Activated CD4-positive, alpha-beta memory T cell treated with anti-CD3 and anti-CD28 coated beads for 36 hours (primary cell): ENCODE measurements at regions not wholly inside any gene's neighbourhood (a gene's known extent, or its start where the extent isn't known, plus 50 kb on each side); places are given as distances from the start of the nearest gene placed in this dataset.
"Not testable (repeated sequence)": the region's sequence is repeated elsewhere in the genome, so short reads cannot be mapped to it uniquely, and the experiment has no call there.

Source experiments
- CTCF ChIA-PET: fragments of 350-600 bp; sonication (Branson Sonifier 250); formaldehyde crosslinking; loops from one replicate; lab custom pipeline; 2021; ENCODE audit warnings: antibody characterized with exemption, inconsistent platforms; lab: Charles Lee
- POLR2A ChIA-PET: fragments of 350-600 bp; sonication (Branson Sonifier 250); formaldehyde crosslinking; loops from one replicate; lab custom pipeline; 2021; ENCODE audit warnings: antibody characterized with exemption; lab: Charles Lee
- DNase-seq: peaks from one replicate; pipeline ENCODE4 v3.0.0-alpha.2; 2020
- H3K27ac Mint-ChIP-seq: one replicate; pipeline ENCODE4 v1.8.0; 2021; ENCODE audit warnings: mixed read lengths
- H3K27me3 Mint-ChIP-seq: one replicate; pipeline ENCODE4 v1.8.0; 2021; ENCODE audit warnings: mixed read lengths
- H3K36me3 Mint-ChIP-seq: one replicate; pipeline ENCODE4 v1.8.0; 2021; ENCODE audit warnings: mixed read lengths
- H3K4me1 Mint-ChIP-seq: one replicate; pipeline ENCODE4 v1.8.0; 2021; ENCODE audit warnings: low read depth, mixed read lengths
- H3K4me3 Mint-ChIP-seq: one replicate; pipeline ENCODE4 v1.8.0; 2021; ENCODE audit warnings: mild to moderate bottlenecking, mixed read lengths
- H3K9me3 Mint-ChIP-seq: one replicate; pipeline ENCODE4 v1.8.0; 2021; ENCODE audit warnings: mixed read lengths
- intact Hi-C: fragments of 100-400 bp; cut with micrococcal nuclease; formaldehyde crosslinking; loops from one replicate; pipeline ENCODE4 v1.15.1; 2023

DNA sequence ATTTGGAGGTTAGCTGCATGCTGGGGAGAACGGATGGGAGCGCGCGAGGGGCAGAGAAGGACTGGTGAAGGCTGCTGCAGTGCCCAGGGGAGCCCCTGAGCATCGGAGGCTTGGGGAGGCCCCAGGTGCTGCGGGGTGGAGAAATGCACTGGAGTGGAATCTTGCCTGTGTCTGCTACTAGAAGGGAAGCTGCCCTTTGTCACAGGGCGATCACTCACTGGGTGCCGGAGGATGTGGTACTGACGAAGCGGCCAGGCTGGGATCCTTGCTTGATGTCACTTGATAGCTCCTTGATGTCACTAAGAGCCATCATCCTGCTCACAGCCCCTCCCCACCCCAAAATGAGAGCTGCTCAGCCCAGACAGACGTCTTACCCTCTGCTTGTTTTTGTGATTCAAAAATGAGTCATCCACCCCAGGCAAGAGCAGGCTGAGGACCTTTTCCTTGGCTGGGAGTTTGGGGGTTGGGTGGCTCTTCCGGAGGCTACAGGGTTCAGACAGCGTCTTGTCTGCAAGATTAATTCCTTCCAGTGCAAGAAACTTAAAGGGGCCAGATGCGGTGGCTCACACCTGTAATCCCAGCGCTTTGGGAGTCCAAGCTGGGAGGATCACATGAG, 62.6 kb upstream of the PMEPA1 start:
- intact Hi-C loops = no loop called here
- DNase-seq = peak; percentile 60
- Mint-ChIP-seq H3K27me3 (peaks cover 5% of the 10 kb centered on the region), H3K4me3 (no peak overlapping the region), H3K4me1 (peaks cover 10% of the 10 kb centered on the region), H3K9me3 (no peaks in the 10 kb centered on the region), H3K27ac (no peak overlapping the region), H3K36me3 (no peaks in the 10 kb centered on the region)
- ChIA-PET POLR2A (no interaction called here), CTCF (no interaction called here)

GRCh38 chr20:57770852-57771720, 61.3 kb upstream of the PMEPA1 start:
- peaks cover 10% of the 10 kb centered on the region for H3K4me1 Mint-ChIP-seq
- intact Hi-C loops = no loop called here
- H3K4me3 Mint-ChIP-seq = no peak overlapping the region
- H3K27me3 Mint-ChIP-seq = peaks cover 5% of the 10 kb centered on the region
- no peaks in the 10 kb centered on the region for H3K9me3 Mint-ChIP-seq
- H3K27ac Mint-ChIP-seq = no peak overlapping the region
- no peak for DNase-seq
- no peaks in the 10 kb centered on the region for H3K36me3 Mint-ChIP-seq
- CTCF ChIA-PET = interaction anchor here (0.6 kb wide), 1 partner anchor 148 kb away, joined by 4 read pairs; no protein-coding TSS in a partner anchor
- POLR2A ChIA-PET = no interaction called here

DNA sequence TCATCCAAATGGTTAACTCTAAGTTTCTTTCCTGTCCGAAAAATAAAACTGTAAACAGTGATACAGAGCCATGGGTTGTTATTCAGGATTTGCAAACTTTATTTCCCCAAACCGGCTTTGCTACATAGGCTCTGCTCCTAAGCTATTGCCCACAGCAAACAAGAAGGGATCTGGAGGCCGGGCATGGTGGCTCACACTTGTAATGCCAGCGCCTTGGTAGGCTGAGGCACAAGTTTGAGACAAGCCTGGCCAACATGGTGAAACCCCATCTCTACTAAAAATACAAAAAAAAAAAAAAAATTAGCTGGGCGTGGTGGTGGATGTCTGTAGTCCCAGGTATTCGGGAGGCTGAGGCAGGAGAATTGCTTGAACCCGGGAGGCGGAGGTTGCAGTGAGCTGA, 60.6 kb upstream of the PMEPA1 start:
- CTCF ChIA-PET = interaction anchor here (0.6 kb wide), 1 partner anchor 148 kb away, joined by 4 read pairs; no protein-coding TSS in a partner anchor
- H3K9me3 Mint-ChIP-seq, H3K4me1 Mint-ChIP-seq, H3K36me3 Mint-ChIP-seq, H3K27me3 Mint-ChIP-seq, H3K4me3 Mint-ChIP-seq, DNase-seq, H3K27ac Mint-ChIP-seq, POLR2A ChIA-PET, intact Hi-C loops: not testable (repeated sequence)

- Mint-ChIP-seq H3K9me3 (no peaks in the 10 kb centered on the region), H3K4me3 (no peak overlapping the region), H3K27ac (no peak overlapping the region), H3K36me3 (no peaks in the 10 kb centered on the region), H3K4me1 (peaks cover 10% of the 10 kb centered on the region), H3K27me3 (peaks cover 5% of the 10 kb centered on the region)
- ChIA-PET CTCF (no interaction called here), POLR2A (no interaction called here)
- DNase-seq = no peak
- intact Hi-C loops = no loop called here
Observed at GRCh38 chr20:57769756-57770155, 59.9 kb upstream of the PMEPA1 start.

DNA sequence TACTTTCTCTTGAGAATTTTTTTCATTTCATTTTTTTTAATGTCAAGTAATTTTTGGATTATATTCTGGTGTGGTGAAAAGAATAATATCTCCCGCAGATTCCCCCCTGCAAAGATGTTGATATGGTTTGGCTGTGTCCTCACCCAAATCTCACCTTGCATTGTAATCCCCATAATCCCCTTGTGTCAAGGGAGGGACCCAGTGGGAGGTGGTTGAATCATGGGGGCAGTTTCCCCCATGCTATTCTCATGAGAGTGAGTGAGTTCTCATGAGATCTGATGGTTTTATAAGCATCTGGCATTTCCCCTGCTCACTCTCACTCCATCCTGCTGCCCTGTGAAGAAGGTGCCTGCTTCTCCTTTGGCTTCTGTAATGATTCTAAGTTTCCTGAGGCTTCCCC, 58.7 kb upstream of the PMEPA1 start:
- H3K4me3 Mint-ChIP-seq = no peak overlapping the region
- ChIA-PET POLR2A (no interaction called here), CTCF (no interaction called here)
- DNase-seq = no peak
- H3K27me3 Mint-ChIP-seq = peaks cover 5% of the 10 kb centered on the region
- H3K4me1 Mint-ChIP-seq = peaks cover 10% of the 10 kb centered on the region
- intact Hi-C loops = no loop called here
- H3K27ac Mint-ChIP-seq = no peak overlapping the region
- H3K9me3 Mint-ChIP-seq = peaks cover 5% of the 10 kb centered on the region
- no peaks in the 10 kb centered on the region for H3K36me3 Mint-ChIP-seq

DNA sequence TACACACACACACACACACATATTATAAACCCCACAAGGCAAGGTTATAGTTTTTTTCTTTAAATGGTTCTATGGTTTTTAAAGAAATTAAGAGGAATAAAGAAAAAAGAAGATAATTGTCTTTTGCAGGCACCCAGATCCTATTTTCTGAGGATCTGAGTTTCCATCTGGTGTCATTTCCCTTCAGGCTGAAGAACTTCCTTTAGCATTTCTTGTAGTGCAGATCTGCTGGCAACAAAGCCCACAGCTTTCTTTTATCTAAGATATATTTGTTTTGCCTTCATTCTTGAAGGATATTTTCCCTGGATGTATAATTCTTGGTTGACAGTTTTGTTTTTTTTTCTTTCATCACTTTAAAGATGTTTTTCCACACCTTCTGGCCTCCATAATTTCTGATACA, 57.6 kb upstream of the PMEPA1 start:
- POLR2A ChIA-PET = no interaction called here
- Mint-ChIP-seq H3K4me3 (no peak overlapping the region), H3K9me3 (peaks cover 5% of the 10 kb centered on the region), H3K27me3 (peaks cover 10% of the 10 kb centered on the region), H3K4me1 (peaks cover 7% of the 10 kb centered on the region), H3K27ac (no peak overlapping the region), H3K36me3 (no peaks in the 10 kb centered on the region)
- CTCF ChIA-PET = interaction anchor here (0.7 kb wide), 1 partner anchor 1119 kb away, joined by 4 read pairs; no protein-coding TSS in a partner anchor
- intact Hi-C loops = no loop called here
- DNase-seq = no peak

GRCh38 chr20:57763235-57763595, 53.4 kb upstream of the PMEPA1 start:
- Mint-ChIP-seq H3K4me3 (no peak overlapping the region), H3K36me3 (no peaks in the 10 kb centered on the region), H3K27me3 (peaks cover 18% of the 10 kb centered on the region), H3K27ac (no peak overlapping the region), H3K9me3 (peaks cover 5% of the 10 kb centered on the region), H3K4me1 (no peaks in the 10 kb centered on the region)
- intact Hi-C loops = no loop called here
- no peak for DNase-seq
- ChIA-PET POLR2A (no interaction called here), CTCF (interaction anchor here (0.6 kb wide), 1 partner anchor 85 kb away, joined by 3 read pairs; no protein-coding TSS in a partner anchor)

DNA sequence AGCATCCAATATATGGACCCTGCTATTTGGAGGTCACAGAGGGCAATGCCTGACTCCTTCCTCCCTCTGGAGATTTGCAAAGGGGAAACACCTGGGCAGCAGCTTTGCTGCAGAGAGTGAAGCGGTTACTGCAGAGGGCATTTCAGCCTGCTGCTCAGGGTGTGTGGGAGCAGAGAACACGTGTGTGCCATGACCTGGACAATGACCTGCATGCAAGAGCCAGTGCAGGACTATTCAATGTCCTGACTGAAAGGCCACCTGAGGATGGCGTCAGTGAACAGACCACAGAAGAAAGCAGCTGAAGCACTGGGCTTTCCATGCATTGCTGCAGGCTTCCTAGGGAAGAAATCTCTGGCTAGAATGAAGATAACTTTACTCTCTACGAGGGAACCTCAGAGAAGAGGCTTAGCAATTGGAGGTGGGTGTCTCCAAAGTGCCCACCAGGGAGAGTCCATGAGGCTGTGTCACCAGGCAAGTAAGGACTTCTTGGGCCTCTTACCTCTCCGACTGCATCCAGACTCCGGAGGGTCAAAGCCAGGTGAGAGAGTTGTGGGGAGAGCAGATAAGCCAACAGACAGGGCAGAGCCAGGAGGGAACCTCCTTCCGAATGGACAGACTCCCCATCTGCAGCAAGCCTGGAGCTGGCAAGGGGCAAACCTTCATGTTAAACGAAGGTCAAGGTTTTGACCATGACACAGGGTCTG, 52.9 kb upstream of the PMEPA1 start:
- DNase-seq = no peak
- Mint-ChIP-seq H3K27me3 (peaks cover 17% of the 10 kb centered on the region), H3K36me3 (no peaks in the 10 kb centered on the region), H3K4me3 (no peak overlapping the region), H3K4me1 (no peaks in the 10 kb centered on the region), H3K9me3 (peaks cover 5% of the 10 kb centered on the region), H3K27ac (no peak overlapping the region)
- ChIA-PET CTCF (no interaction called here), POLR2A (no interaction called here)
- intact Hi-C loops = no loop called here

- no peak overlapping the region for H3K27ac Mint-ChIP-seq
- CTCF ChIA-PET = interaction anchor here (0.6 kb wide), 1 partner anchor 167 kb away, joined by 3 read pairs; no protein-coding TSS in a partner anchor
- no peaks in the 10 kb centered on the region for H3K4me1 Mint-ChIP-seq
Observed at GRCh38 chr20:57761413-57761734, 51.6 kb upstream of the PMEPA1 start.

GRCh38 chr20:57760698-57761412, 51.0 kb upstream of the PMEPA1 start:
- ChIA-PET CTCF (interaction anchor here (0.6 kb wide), 1 partner anchor 166 kb away, joined by 3 read pairs; no protein-coding TSS in a partner anchor), POLR2A (no interaction called here)
- no peaks in the 10 kb centered on the region for H3K36me3 Mint-ChIP-seq
- no peak overlapping the region for H3K27ac Mint-ChIP-seq
- H3K4me1 Mint-ChIP-seq = no peaks in the 10 kb centered on the region
- peaks cover 17% of the 10 kb centered on the region for H3K27me3 Mint-ChIP-seq
- no peak for DNase-seq
- H3K4me3 Mint-ChIP-seq = no peak overlapping the region
- H3K9me3 Mint-ChIP-seq = peaks cover 7% of the 10 kb centered on the region
- intact Hi-C loops = no loop called here

More at GRCh38 chr20:57761413-57761734, 51.6 kb upstream of the PMEPA1 start:
- DNase-seq = no peak
- H3K4me3 Mint-ChIP-seq = no peak overlapping the region
- POLR2A ChIA-PET = no interaction called here
- H3K9me3 Mint-ChIP-seq = peaks cover 7% of the 10 kb centered on the region
- no peaks in the 10 kb centered on the region for H3K36me3 Mint-ChIP-seq
- intact Hi-C loops = no loop called here
- H3K27me3 Mint-ChIP-seq = peaks cover 17% of the 10 kb centered on the region

GRCh38 chr20:57759724-57760123, 49.9 kb upstream of the PMEPA1 start:
- H3K4me3 Mint-ChIP-seq = no peak overlapping the region
- peaks cover 7% of the 10 kb centered on the region for H3K9me3 Mint-ChIP-seq
- POLR2A ChIA-PET = no interaction called here
- no peaks in the 10 kb centered on the region for H3K4me1 Mint-ChIP-seq
- CTCF ChIA-PET = no interaction called here
- H3K27me3 Mint-ChIP-seq = peaks cover 20% of the 10 kb centered on the region
- DNase-seq = no peak
- intact Hi-C loops = no loop called here
- H3K36me3 Mint-ChIP-seq = no peaks in the 10 kb centered on the region
- H3K27ac Mint-ChIP-seq = no peak overlapping the region
